ENCODE measurements at regions not wholly inside any gene's neighbourhood (a gene's known extent, or its start where the extent isn't known, plus 50 kb on each side); places are given as distances from the start of the nearest gene placed in this dataset.

GRCh38 chr3:87855616-87856015 lies 203.2 kb downstream of the CGGBP1 start:
- TF ChIP-seq POLR2A (IDR thresholded peaks at IDR 0.05) (no peak), CTCF (IDR thresholded peaks at IDR 0.05) (no peak), POLR2AphosphoS5 (IDR thresholded peaks at IDR 0.05) (no peak), EP300 (IDR thresholded peaks at IDR 0.05) (no peak)
